Left lung (tissue), 4 donors: ENCODE measurements at regions not wholly inside any gene's neighbourhood (a gene's known extent, or its start where the extent isn't known, plus 50 kb on each side); places are given as distances from the start of the nearest gene placed in this dataset.

Experiments used
- ATAC-seq: fragments of 200-7000 bp; cut with Tn5 transposase; one replicate; pipeline ENCODE4 v1.9.1; 2020; ENCODE audit warnings: moderate library complexity
- DNase-seq, 4 donors: peaks; one replicate each; pipeline ENCODE4 v3.0.0-alpha.2; 2013 to 2020
- H3K27ac ChIP-seq, 2 donors: fragments of 200-600 bp; sonication (generic) in 1 of 2; one replicate each; pipeline versions ENCODE4 v1.5.0 to v1.8.0; 2020 to 2021
- H3K27me3 ChIP-seq, 2 donors: fragments of 200-600 bp; sonication (generic) in 1 of 2; one replicate each; pipeline versions ENCODE4 v1.5.0 to v1.8.0; 2020 to 2021
- H3K36me3 ChIP-seq, 2 donors: fragments of 200-600 bp; sonication (generic) in 1 of 2; one replicate each; pipeline versions ENCODE4 v1.5.0 to v1.8.0; 2020 to 2021
- H3K4me1 ChIP-seq, 2 donors: fragments of 200-600 bp; one replicate each; pipeline ENCODE4 v1.8.0; 2021
- H3K4me3 ChIP-seq, 2 donors: fragments of 200-600 bp; sonication (generic) in 1 of 2; one replicate each; pipeline versions ENCODE4 v1.5.0 to v1.8.0; 2020 to 2021; ENCODE audit warnings: mild to moderate bottlenecking in 1 of 2
- H3K9me3 ChIP-seq, 2 donors: fragments of 200-600 bp; sonication (generic) in 1 of 2; one replicate each; pipeline versions ENCODE4 v1.5.0 to v1.8.0; 2020 to 2021
- intact Hi-C, 2 donors: fragments of 100-400 bp; cut with DNase I; formaldehyde crosslinking; loops; one replicate each; pipeline versions ENCODE4 v1.11.2 to v1.14.2; 2022
- TF ChIP-seq, protein P1 (sequence below), 2 donors: fragments of 200-600 bp; sonication (generic) in 1 of 2; IDR thresholded peaks; one replicate each; pipeline versions ENCODE4 v1.5.0 to v1.8.0; 2021; ENCODE audit warnings: antibody characterized with exemption in 2 of 2
- donor health status: DM: no; HTN: yes; CAD: no.
- donor health status: DM: no; HTN: no; CAD: no.

GRCh38 chr14:81986005-81986404 lies 452.4 kb upstream of the SEL1L start:
- intact Hi-C loops, result no loop called here
- ATAC-seq (no peak), DNase-seq (no peak)
- Histone ChIP-seq H3K27me3 (no peaks in the 10 kb centered on the region), H3K4me1 (no peaks in the 10 kb centered on the region), H3K36me3 (no peaks in the 10 kb centered on the region), H3K9me3 (no peaks in the 10 kb centered on the region), H3K27ac (no peak overlapping the region), H3K4me3 (no peak overlapping the region)
- TF ChIP-seq, protein P1, sequence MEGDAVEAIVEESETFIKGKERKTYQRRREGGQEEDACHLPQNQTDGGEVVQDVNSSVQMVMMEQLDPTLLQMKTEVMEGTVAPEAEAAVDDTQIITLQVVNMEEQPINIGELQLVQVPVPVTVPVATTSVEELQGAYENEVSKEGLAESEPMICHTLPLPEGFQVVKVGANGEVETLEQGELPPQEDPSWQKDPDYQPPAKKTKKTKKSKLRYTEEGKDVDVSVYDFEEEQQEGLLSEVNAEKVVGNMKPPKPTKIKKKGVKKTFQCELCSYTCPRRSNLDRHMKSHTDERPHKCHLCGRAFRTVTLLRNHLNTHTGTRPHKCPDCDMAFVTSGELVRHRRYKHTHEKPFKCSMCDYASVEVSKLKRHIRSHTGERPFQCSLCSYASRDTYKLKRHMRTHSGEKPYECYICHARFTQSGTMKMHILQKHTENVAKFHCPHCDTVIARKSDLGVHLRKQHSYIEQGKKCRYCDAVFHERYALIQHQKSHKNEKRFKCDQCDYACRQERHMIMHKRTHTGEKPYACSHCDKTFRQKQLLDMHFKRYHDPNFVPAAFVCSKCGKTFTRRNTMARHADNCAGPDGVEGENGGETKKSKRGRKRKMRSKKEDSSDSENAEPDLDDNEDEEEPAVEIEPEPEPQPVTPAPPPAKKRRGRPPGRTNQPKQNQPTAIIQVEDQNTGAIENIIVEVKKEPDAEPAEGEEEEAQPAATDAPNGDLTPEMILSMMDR (IDR thresholded peaks at IDR 0.05), result no peak

DNA sequence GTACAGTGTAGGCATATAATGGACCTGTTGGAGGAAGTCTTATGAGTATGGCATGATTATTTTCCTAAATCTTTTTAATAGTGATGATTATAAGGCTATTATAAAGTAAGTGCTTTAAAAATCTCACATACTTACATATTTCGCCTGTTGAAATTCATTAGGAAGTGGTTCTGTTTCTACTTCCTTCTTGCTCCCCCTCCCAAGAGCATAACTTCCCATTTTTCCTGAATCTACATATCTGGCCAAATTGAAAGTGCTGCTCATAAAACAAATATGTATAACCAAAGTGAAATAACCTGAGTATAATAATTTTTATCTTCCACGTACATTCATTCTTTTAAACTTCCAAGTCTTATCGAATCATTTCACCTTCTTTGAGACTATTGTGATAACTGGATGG lies 455.6 kb upstream of the SEL1L start:
- no peak overlapping the region for H3K4me3 ChIP-seq
- DNase-seq (no peak), ATAC-seq (no peak)

GRCh38 chr14:81990312-81990761 lies 456.7 kb upstream of the SEL1L start:
- Histone ChIP-seq H3K9me3 (no peaks in the 10 kb centered on the region), H3K4me1 (no peaks in the 10 kb centered on the region), H3K27ac (no peak overlapping the region), H3K4me3 (no peak overlapping the region), H3K27me3 (no peaks in the 10 kb centered on the region), H3K36me3 (no peaks in the 10 kb centered on the region)
- TF ChIP-seq, protein P1 (IDR thresholded peaks at IDR 0.05), result peak; percentile 72 to 79
- peak; percentile 80 for ATAC-seq
- peak in 2 of 4 donors; percentile 54 to 78 for DNase-seq
- intact Hi-C loops, result no loop called here

More for the DNA sequence above, 455.6 kb upstream of the SEL1L start:
- intact Hi-C loops, result no loop called here
- Histone ChIP-seq H3K4me1 (no peaks in the 10 kb centered on the region), H3K36me3 (no peaks in the 10 kb centered on the region), H3K27me3 (no peaks in the 10 kb centered on the region), H3K9me3 (no peaks in the 10 kb centered on the region), H3K27ac (no peak overlapping the region)
- TF ChIP-seq, protein P1 (IDR thresholded peaks at IDR 0.05), result no peak

DNA sequence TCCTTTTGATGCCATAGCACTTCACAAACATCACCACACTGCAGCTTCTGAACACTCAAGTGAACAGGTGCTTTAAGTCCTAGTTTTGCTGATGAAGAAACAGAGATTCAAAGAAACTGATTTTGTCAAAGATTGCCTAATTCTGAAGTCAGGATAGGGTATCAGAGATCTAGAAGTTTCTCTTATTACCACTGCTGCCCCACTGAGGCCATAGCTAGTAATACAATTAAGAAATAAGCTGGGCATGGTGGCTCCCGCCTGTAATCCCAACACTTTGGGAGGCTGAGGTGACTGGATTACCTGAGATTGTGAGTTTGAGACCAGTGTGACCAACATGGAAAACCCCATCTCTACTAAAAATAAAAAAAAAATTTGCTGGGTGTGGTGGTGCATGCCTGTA lies 458.3 kb upstream of the SEL1L start:
- Histone ChIP-seq H3K36me3 (no peaks in the 10 kb centered on the region), H3K4me1 (no peaks in the 10 kb centered on the region), H3K4me3 (no peak overlapping the region), H3K27ac (no peak overlapping the region), H3K9me3 (no peaks in the 10 kb centered on the region), H3K27me3 (no peaks in the 10 kb centered on the region)
- TF ChIP-seq, protein P1 (IDR thresholded peaks at IDR 0.05), result no peak
- ATAC-seq, result no peak
- intact Hi-C loops, result no loop called here
- DNase-seq, result no peak

- no peak for DNase-seq
- intact Hi-C loops, result no loop called here
- TF ChIP-seq, protein P1 (IDR thresholded peaks at IDR 0.05), result no peak
- no peak for ATAC-seq
- H3K27ac ChIP-seq, result no peak overlapping the region
- no peaks in the 10 kb centered on the region for H3K4me1 ChIP-seq
- H3K4me3 ChIP-seq, result no peak overlapping the region
- H3K36me3 ChIP-seq, result no peaks in the 10 kb centered on the region
- no peaks in the 10 kb centered on the region for H3K9me3 ChIP-seq
- no peaks in the 10 kb centered on the region for H3K27me3 ChIP-seq
Observed at GRCh38 chr14:81993432-81993831, 459.8 kb upstream of the SEL1L start.
